NCI-H2227 (cell line): ENCODE measurements at regions not wholly inside any gene's neighbourhood (a gene's known extent, or its start where the extent isn't known, plus 50 kb on each side); places are given as distances from the start of the nearest gene placed in this dataset.
"Not testable (repeated sequence)": the region's sequence is repeated elsewhere in the genome, so short reads cannot be mapped to it uniquely, and the experiment has no call there.

Experiments used
- DNase-seq: peaks from one replicate; lab custom pipeline; 2025; ENCODE audit not compliant: unreplicated experiment; lab: John Stamatoyannopoulos, UW

- no peak for DNase-seq
Measured at GRCh38 chr4:114401483-114401882, 197.1 kb upstream of the UGT8 start.

DNA sequence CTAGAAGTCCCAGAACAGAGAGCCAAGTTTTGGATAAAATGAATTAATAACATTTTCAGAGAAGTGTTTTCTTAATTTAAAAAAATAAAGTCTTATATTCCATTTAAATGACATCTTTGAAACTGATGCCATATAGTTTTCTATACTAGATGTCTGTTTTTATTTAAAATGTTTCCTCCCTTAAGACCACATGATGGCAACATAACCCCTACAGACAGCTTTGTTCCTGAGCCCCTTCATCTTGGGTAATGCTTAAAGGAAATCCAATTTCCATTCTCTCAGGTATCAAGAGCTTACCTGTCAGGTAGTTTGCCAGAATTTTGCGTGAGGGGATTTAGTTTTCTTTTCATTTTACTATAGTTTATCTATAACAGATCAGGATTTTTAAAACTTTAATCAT is 181.4 kb upstream of the UGT8 start:
- no peak for DNase-seq

- no peak for DNase-seq
Measured at GRCh38 chr4:114420069-114420468, 178.5 kb upstream of the UGT8 start.

GRCh38 chr4:114423582-114423981 is 175.0 kb upstream of the UGT8 start:
- DNase-seq: no peak

DNA sequence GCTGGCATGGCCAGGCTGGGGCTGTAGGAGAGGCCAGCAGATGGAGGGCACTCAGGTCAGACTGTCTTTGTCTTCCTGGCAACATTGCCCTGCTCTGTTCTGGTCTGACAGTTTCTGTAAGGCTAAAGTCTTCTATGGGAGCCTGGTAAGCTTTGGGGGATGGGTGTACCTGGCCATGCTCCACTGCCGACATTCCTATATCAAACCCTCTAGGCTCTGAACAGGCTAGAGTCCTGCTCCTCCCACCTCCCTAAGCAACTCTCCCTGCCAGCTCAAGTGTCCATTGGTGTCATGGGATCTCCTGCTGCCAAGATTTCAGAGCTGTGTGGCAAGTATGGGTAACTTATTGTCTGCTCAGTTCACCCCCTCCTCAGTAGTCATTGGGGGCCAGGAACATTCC is 163.5 kb upstream of the UGT8 start:
- no peak for DNase-seq

DNA sequence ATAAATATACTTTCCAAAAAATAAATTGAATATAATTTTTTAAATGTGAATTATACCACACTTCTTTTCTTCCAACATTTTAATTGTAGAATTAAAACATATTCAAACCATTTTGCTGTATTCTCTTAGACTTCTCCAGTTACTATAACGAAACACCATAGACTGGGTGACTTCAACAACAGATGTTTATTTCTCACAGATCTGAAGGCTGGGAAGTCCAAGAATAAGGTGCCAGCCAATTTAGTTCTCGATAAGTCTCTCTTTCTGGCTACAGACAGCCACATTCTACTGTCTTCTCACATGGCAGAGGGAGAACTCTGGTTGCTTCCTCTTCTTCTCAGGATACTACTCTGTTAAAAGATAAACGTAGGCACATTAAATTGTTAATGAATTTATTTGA is 155.8 kb upstream of the UGT8 start:
- DNase-seq: no peak

DNA sequence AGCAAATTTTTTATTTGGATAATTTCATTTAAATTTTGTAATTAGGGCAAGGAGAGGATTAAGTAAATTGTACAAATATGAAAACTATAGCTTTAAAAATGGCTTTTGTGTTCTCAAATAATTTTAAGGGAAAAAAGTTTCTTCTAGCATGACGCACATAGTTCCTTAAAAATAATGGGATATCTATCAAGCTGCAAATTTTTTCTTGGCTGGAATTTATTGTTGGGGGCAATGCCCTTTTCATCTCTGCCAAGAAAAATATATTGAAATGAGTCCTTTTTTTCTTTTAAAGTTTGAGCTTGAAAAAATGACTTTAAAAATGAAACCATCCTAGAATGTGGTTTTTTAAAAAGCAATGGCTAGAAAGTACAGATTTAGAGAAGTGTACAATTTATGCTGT is 154.4 kb upstream of the UGT8 start:
- DNase-seq: no peak

- DNase-seq: not testable (repeated sequence)
Measured at GRCh38 chr4:114447963-114448516, 150.6 kb upstream of the UGT8 start.

- DNase-seq: no peak
Measured at GRCh38 chr4:114458728-114459127, 139.9 kb upstream of the UGT8 start.

DNA sequence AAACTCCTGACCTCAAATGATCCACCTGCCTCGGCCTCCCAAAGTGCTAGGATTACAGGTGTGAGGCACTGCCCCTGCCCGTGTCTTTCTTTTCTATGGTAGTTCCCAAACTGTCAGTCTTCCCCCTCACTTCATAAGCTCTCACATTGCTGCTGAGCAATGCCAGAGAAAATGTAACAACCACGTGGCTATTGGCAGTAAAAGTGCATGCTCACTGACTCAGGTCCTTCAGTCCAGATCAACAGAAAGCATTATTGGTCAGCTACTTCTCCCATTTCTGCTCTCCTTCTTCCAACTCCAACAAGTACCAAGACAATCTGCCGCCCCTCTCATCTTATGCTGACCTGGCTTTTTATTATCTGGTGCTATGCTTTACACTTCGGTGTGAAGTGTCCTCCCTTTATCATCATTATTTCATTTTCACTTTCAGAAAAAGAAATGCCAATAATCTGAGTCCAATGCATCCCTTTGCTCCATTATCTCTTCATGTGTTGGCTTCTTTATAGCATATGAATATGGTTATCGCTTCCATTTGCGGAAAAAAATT is 133.8 kb upstream of the UGT8 start:
- DNase-seq: no peak

DNA sequence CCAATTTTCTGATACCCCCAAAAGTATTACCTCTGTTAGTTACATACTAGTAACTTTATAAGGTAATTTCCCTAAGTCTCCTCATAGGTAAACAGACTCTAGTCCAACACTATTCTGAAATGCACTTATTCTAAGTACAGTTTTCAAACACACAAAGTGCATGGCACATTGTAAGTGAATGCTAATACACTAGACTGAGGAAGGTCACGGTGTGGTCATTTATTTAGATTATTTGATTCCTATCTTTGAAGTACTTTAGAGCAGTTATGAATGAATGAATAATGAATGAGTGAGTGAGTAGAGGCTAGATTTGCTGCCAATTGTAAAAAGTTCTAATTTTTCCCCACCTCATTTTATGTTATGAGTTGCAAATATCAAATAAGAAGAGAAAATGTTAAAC is 132.8 kb upstream of the UGT8 start:
- DNase-seq: no peak

GRCh38 chr4:114466299-114466698 is 132.3 kb upstream of the UGT8 start:
- DNase-seq: no peak

GRCh38 chr4:114472269-114473032 is 126.2 kb upstream of the UGT8 start:
- no peak for DNase-seq

GRCh38 chr4:114474188-114474800 is 124.3 kb upstream of the UGT8 start:
- no peak for DNase-seq

GRCh38 chr4:114476310-114476709 is 122.3 kb upstream of the UGT8 start:
- DNase-seq: no peak

- DNase-seq: peak; percentile 1
Measured at GRCh38 chr4:114479595-114479994, 119.0 kb upstream of the UGT8 start.

- DNase-seq: no peak
Measured at GRCh38 chr4:114481856-114482255, 116.8 kb upstream of the UGT8 start.

- no peak for DNase-seq
Measured at GRCh38 chr4:114487101-114487500, 111.5 kb upstream of the UGT8 start.

- DNase-seq: no peak
Measured at GRCh38 chr4:114488301-114488982, 110.2 kb upstream of the UGT8 start.

DNA sequence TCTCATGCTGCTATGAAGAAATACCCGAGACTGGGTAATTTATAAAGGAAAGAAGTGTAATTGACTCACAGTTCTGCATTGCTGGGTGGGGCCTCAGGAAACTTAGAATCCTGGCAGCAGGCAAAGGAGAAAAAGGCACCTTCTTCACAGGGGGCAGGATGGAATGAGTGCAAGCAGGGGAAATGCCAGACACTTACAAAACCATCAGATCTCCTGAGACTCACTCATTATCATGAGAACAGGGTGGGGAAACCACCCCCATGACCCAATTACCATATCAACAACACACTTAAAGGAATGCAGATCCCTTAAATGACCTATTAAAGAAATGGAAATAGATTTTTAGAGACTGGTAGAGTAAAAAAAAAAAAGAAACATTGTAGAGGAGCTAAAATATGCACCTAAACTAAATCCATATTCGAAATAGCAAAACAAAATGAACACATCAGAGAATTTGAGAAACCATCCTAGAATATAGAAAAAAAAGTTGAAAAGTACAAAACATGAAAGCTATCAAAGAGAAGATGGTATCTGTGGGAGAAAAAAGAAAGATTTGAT is 104.3 kb upstream of the UGT8 start:
- DNase-seq: no peak

- DNase-seq: peak; percentile 66
Measured at GRCh38 chr4:114495471-114495928, 103.1 kb upstream of the UGT8 start.
